ENCODE measurements at regions not wholly inside any gene's neighbourhood (a gene's known extent, or its start where the extent isn't known, plus 50 kb on each side); places are given as distances from the start of the nearest gene placed in this dataset.

DNA sequence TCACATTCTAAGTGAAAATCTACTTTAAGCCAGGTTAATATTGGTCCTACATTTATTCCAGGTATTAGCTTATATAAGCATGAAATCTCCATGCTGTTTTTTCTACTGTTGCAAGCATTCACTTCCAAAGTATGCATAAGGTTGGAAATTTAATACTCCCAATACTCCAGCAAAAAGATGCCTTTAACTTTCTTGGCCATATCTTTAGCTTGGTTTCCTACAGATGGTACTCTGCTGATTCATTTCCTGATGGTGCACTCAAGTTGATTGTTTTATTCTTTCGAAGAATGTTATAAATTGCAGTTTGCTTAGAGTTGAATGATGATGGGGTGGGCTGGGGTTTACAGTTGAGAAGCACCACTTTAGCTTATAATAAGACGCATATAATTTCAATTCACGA is 330.2 kb downstream of the PTTG2 start:
- Histone ChIP-seq H3K27ac (no peak overlapping the region), H3K9me3 (no peaks in the 10 kb centered on the region), H3K4me3 (no peak overlapping the region), H3K27me3 (no peaks in the 10 kb centered on the region), H3K4me1 (no peaks in the 10 kb centered on the region), H3K36me3 (no peaks in the 10 kb centered on the region)
- ATAC-seq: no peak
- TF ChIP-seq POLR2A (IDR thresholded peaks at IDR 0.05) (no peak), CTCF (IDR thresholded peaks at IDR 0.05) (no peak)
- 65% methylated on average over 3 of the region's 3 CpGs for WGBS (ENCODE audit: insufficient coverage, low coverage, low lambda C conversion rate, missing lambda C conversion rate)
- intact Hi-C loops (cut with DNase I): no loop called here
- no peak for DNase-seq

- H3K9me3 ChIP-seq: no peaks in the 10 kb centered on the region
- intact Hi-C loops (cut with DNase I): no loop called here
- DNase-seq: no peak
- no peaks in the 10 kb centered on the region for H3K4me1 ChIP-seq
- H3K27ac ChIP-seq: no peak overlapping the region
- no peak for ATAC-seq
- WGBS (ENCODE audit: insufficient coverage, low coverage, low lambda C conversion rate, missing lambda C conversion rate): 64% methylated on average over 1 of the region's 1 CpG
- no peak for TF ChIP-seq CTCF (IDR thresholded peaks at IDR 0.05)
- no peak for TF ChIP-seq POLR2A (IDR thresholded peaks at IDR 0.05)
- no peaks in the 10 kb centered on the region for H3K27me3 ChIP-seq
- H3K4me3 ChIP-seq: no peak overlapping the region
- H3K36me3 ChIP-seq: no peaks in the 10 kb centered on the region
These were observed 330.7 kb downstream of the PTTG2 start for GRCh38 chr4:38290914-38291313.

DNA sequence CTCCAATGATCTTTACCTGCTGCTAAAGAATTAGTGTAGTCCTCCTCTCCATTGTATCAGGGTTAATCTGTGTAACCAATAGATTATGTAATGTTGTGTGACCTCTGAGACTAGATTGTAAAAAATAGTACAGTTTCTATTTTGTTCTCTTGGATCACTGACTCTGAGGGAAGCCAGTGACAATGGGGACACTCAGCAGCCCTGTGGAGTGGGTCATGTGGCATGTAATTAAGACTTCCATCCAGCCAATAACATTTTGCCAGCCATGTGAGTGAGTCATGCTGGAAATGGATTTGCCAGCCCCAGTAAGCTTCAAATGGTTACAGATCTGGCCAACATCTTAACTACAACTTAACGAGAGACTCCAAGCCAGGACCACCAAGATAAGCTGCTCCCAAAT is 332.3 kb downstream of the PTTG2 start:
- peak; percentile 21 to 74 (median 56) for ATAC-seq
- WGBS (ENCODE audit: insufficient coverage, low coverage, low lambda C conversion rate, missing lambda C conversion rate): 67% methylated on average over 1 of the region's 1 CpG
- H3K27ac ChIP-seq: no peak overlapping the region

DNA sequence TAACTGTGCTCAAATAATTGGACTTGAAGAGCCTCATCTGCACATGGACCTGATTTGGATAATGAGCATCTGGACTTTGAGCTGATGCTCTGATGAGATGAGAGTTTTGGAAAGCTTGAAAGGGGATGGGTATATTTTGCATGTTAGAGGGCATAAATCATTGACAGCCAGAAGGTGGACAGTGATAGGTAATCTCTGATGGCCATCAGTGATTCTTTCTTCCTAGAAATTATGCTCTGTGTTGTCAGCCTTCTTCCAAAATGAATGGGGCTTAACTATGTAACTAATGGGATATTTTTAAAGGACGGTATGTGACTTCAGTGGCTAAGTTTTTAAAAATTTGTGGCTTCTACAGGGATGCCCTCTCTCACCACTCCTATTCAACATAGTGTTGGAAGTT is 334.0 kb downstream of the PTTG2 start:
- intact Hi-C loops (cut with DNase I): no loop called here
- ATAC-seq (no peak), DNase-seq (no peak)
- WGBS (ENCODE audit: insufficient coverage, low coverage, low lambda C conversion rate, missing lambda C conversion rate): 80% methylated on average over 1 of the region's 1 CpG
- Histone ChIP-seq H3K27ac (no peak overlapping the region), H3K9me3 (no peaks in the 10 kb centered on the region), H3K36me3 (no peaks in the 10 kb centered on the region), H3K27me3 (no peaks in the 10 kb centered on the region), H3K4me3 (no peak overlapping the region), H3K4me1 (no peaks in the 10 kb centered on the region)
- TF ChIP-seq CTCF (IDR thresholded peaks at IDR 0.05) (no peak), POLR2A (IDR thresholded peaks at IDR 0.05) (no peak)

More for the DNA sequence above, 332.3 kb downstream of the PTTG2 start:
- H3K9me3 ChIP-seq: no peaks in the 10 kb centered on the region
- intact Hi-C loops (cut with DNase I): no loop called here
- no peaks in the 10 kb centered on the region for H3K4me1 ChIP-seq
- H3K36me3 ChIP-seq: no peaks in the 10 kb centered on the region
- TF ChIP-seq CTCF (IDR thresholded peaks at IDR 0.05) (no peak), POLR2A (IDR thresholded peaks at IDR 0.05) (no peak)
- no peaks in the 10 kb centered on the region for H3K27me3 ChIP-seq
- H3K4me3 ChIP-seq: no peak overlapping the region
- no peak for DNase-seq

DNA sequence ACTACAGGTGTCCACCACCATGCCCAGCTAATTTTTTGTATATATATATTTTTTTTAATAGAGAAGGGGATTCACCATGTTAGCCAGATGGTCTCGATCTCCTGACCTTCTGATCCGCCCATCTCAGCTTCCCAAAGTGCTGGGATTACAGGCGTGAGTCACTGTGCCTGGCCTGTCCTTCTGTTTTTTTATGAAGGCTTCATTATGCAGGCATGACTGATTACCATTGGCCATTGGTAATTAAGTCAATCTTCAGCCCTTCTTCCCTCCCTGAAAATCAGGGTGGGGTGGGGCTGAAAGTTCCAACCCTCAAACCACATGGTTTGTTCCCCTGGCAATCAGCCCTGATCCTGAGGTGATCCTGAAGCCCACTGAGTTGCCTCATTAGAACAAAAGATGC is 336.9 kb downstream of the PTTG2 start:
- no peaks in the 10 kb centered on the region for H3K27me3 ChIP-seq
- ATAC-seq (no peak), DNase-seq (no peak)
- no peak for TF ChIP-seq CTCF (IDR thresholded peaks at IDR 0.05)
- TF ChIP-seq POLR2A (IDR thresholded peaks at IDR 0.05): no peak
- no peaks in the 10 kb centered on the region for H3K9me3 ChIP-seq
- no peak overlapping the region for H3K27ac ChIP-seq
- intact Hi-C loops (cut with DNase I): no loop called here
- no peaks in the 10 kb centered on the region for H3K4me1 ChIP-seq
- no peaks in the 10 kb centered on the region for H3K36me3 ChIP-seq
- H3K4me3 ChIP-seq: no peak overlapping the region
- WGBS (ENCODE audit: insufficient coverage, low coverage, low lambda C conversion rate, missing lambda C conversion rate): 89% methylated on average over 3 of the region's 3 CpGs

Data from right lobe of liver (tissue), 6 donors.